Stomach (tissue), 4 donors: ENCODE measurements at regions not wholly inside any gene's neighbourhood (a gene's known extent, or its start where the extent isn't known, plus 50 kb on each side); places are given as distances from the start of the nearest gene placed in this dataset.

Experiments used
- POLR2A ChIP-seq, 4 donors: fragments of 450-650 bp; IDR thresholded peaks; one replicate each; pipeline ENCODE4 v1.6.1; 2016; ENCODE audit warnings: antibody characterized with exemption in 4 of 4, control low read depth in 2 of 4, mild to moderate bottlenecking in 1 of 4, moderate library complexity in 1 of 4
- POLR2AphosphoS5 ChIP-seq, 3 donors: sonication (generic); formaldehyde crosslinking; IDR thresholded peaks; one replicate each; pipeline ENCODE4 v1.6.1; 2016; ENCODE audit warnings: antibody characterized with exemption in 3 of 3
- TF ChIP-seq, protein P1 (sequence below), 7 experiments: fragments of 450-650 bp in 4 of 7; fragments of 200-600 bp in 3 of 7; sonication (generic) in 3 of 7; IDR thresholded peaks; one replicate each; pipeline ENCODE4 v1.5.1; 2016 to 2019; ENCODE audit warnings: antibody characterized with exemption in 7 of 7, control low read depth in 2 of 7, mild to moderate bottlenecking in 1 of 7

DNA sequence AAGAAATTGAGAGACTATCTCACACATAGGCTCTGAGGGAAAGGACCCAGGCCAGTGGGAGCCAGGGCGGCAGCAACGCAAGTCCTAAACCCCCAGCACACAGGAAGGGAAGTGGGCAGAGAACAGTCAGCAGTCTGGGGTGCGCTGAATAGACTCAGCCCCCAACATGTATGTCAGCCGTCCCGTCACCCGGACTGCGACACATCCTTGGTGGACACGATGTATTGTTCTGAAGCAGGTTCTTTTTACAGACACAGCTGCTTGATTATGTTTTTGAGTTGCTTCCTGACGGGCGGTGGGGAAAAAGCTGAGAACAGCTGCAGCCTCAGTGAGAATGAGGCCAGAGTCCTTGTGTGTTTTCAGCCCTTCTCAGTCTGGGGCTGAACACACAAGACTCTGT is 64.1 kb upstream of the CXCL14 start:
- TF ChIP-seq, protein P1, sequence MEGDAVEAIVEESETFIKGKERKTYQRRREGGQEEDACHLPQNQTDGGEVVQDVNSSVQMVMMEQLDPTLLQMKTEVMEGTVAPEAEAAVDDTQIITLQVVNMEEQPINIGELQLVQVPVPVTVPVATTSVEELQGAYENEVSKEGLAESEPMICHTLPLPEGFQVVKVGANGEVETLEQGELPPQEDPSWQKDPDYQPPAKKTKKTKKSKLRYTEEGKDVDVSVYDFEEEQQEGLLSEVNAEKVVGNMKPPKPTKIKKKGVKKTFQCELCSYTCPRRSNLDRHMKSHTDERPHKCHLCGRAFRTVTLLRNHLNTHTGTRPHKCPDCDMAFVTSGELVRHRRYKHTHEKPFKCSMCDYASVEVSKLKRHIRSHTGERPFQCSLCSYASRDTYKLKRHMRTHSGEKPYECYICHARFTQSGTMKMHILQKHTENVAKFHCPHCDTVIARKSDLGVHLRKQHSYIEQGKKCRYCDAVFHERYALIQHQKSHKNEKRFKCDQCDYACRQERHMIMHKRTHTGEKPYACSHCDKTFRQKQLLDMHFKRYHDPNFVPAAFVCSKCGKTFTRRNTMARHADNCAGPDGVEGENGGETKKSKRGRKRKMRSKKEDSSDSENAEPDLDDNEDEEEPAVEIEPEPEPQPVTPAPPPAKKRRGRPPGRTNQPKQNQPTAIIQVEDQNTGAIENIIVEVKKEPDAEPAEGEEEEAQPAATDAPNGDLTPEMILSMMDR (IDR thresholded peaks at IDR 0.05): no peak
- TF ChIP-seq POLR2A (IDR thresholded peaks at IDR 0.05) (no peak), POLR2AphosphoS5 (IDR thresholded peaks at IDR 0.05) (no peak)
